ENCODE measurements at regions not wholly inside any gene's neighbourhood (a gene's known extent, or its start where the extent isn't known, plus 50 kb on each side); places are given as distances from the start of the nearest gene placed in this dataset.

- CTCF ChIA-PET = no interaction called here
- TF ChIP-seq BHLHE40 (IDR thresholded peaks at IDR 0.05; ENCODE audit: borderline replicate concordance) (no peak), ELF4 (IDR thresholded peaks at IDR 0.05) (no peak), TARDBP (IDR thresholded peaks at IDR 0.05) (no peak), ARNT (IDR thresholded peaks at IDR 0.05) (no peak), ZNF384 (IDR thresholded peaks at IDR 0.05) (no peak), FOXM1 (IDR thresholded peaks at IDR 0.05; ENCODE audit: borderline replicate concordance) (no peak), FOXA1 (IDR thresholded peaks at IDR 0.05) (no peak), L3MBTL2 (conservative IDR thresholded peaks at IDR 0.05) (no peak), SUZ12 (IDR thresholded peaks at IDR 0.05) (no peak), LEF1 (IDR thresholded peaks at IDR 0.05; ENCODE audit: borderline replicate concordance) (no peak), SP1 (IDR thresholded peaks at IDR 0.05) (no peak), HDGF (IDR thresholded peaks at IDR 0.05; ENCODE audit: borderline replicate concordance) (no peak), NFRKB (IDR thresholded peaks at IDR 0.05) (no peak), CTBP1 (IDR thresholded peaks at IDR 0.05; ENCODE audit: borderline replicate concordance) (no peak)
- TF ChIP-seq, protein P1, sequence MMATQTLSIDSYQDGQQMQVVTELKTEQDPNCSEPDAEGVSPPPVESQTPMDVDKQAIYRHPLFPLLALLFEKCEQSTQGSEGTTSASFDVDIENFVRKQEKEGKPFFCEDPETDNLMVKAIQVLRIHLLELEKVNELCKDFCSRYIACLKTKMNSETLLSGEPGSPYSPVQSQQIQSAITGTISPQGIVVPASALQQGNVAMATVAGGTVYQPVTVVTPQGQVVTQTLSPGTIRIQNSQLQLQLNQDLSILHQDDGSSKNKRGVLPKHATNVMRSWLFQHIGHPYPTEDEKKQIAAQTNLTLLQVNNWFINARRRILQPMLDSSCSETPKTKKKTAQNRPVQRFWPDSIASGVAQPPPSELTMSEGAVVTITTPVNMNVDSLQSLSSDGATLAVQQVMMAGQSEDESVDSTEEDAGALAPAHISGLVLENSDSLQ (IDR thresholded peaks at IDR 0.05) = no peak
- no peak for DNase-seq (ENCODE audit: extremely low spot score)
- POLR2A ChIA-PET = no interaction called here
Observed at GRCh38 chr2:134142341-134142738, 111.5 kb upstream of the MGAT5 start.

GRCh38 chr2:134142903-134143302, 111.0 kb upstream of the MGAT5 start:
- POLR2A ChIA-PET = no interaction called here
- CTCF ChIA-PET = no interaction called here
- TF ChIP-seq NFRKB (IDR thresholded peaks at IDR 0.05) (no peak), TARDBP (IDR thresholded peaks at IDR 0.05) (no peak), ELF4 (IDR thresholded peaks at IDR 0.05) (no peak)
- no peak for DNase-seq (ENCODE audit: extremely low spot score)

GRCh38 chr2:134143568-134143967, 110.3 kb upstream of the MGAT5 start:
- TF ChIP-seq, protein P1 (IDR thresholded peaks at IDR 0.05) = no peak
- no peak for TF ChIP-seq ELF4 (IDR thresholded peaks at IDR 0.05)
- TF ChIP-seq SP1 (IDR thresholded peaks at IDR 0.05) = no peak
- no peak for TF ChIP-seq FOXA1 (IDR thresholded peaks at IDR 0.05)
- TF ChIP-seq HDGF (IDR thresholded peaks at IDR 0.05; ENCODE audit: borderline replicate concordance) = no peak
- no peak for TF ChIP-seq CTBP1 (IDR thresholded peaks at IDR 0.05; ENCODE audit: borderline replicate concordance)
- TF ChIP-seq ARNT (IDR thresholded peaks at IDR 0.05) = no peak
- no peak for TF ChIP-seq ZNF384 (IDR thresholded peaks at IDR 0.05)
- TF ChIP-seq TARDBP (IDR thresholded peaks at IDR 0.05) = no peak
- TF ChIP-seq BHLHE40 (IDR thresholded peaks at IDR 0.05; ENCODE audit: borderline replicate concordance) = no peak
- no peak for TF ChIP-seq L3MBTL2 (conservative IDR thresholded peaks at IDR 0.05)
- TF ChIP-seq FOXK2 (IDR thresholded peaks at IDR 0.05) = no peak
- no peak for TF ChIP-seq SUZ12 (IDR thresholded peaks at IDR 0.05)
- no peak for TF ChIP-seq NFRKB (IDR thresholded peaks at IDR 0.05)
- no peak for TF ChIP-seq FOXM1 (IDR thresholded peaks at IDR 0.05; ENCODE audit: borderline replicate concordance)
- ChIA-PET POLR2A (no interaction called here), CTCF (no interaction called here)
- DNase-seq (ENCODE audit: extremely low spot score) = no peak

- CTCF ChIA-PET = no interaction called here
- TF ChIP-seq LEF1 (IDR thresholded peaks at IDR 0.05; ENCODE audit: borderline replicate concordance) = no peak
- no peak for TF ChIP-seq TARDBP (IDR thresholded peaks at IDR 0.05)
- TF ChIP-seq CTBP1 (IDR thresholded peaks at IDR 0.05; ENCODE audit: borderline replicate concordance) = no peak
- TF ChIP-seq, protein P1 (IDR thresholded peaks at IDR 0.05) = no peak
- POLR2A ChIA-PET = no interaction called here
- DNase-seq (ENCODE audit: extremely low spot score) = no peak
Observed at GRCh38 chr2:134144081-134144596, 109.7 kb upstream of the MGAT5 start.

DNA sequence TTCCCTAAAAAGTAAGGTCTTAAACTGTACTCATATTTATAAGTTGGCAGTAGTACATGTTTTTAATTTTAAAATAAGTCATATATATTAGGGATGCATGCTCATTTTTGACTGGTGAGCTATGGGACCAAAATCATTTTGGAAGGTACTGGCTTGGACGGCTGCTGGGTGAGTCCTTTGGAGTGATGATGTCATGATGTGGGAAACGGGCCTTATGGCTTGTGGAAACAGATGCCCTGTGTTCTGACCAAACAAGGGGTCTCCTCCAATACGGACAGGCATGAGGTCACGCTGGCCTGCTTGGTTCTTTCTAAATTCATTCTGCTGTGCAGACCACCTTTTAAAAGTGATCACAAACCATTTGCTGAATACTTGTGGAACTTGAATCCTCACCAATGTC, 109.2 kb upstream of the MGAT5 start:
- ChIA-PET CTCF (no interaction called here), POLR2A (no interaction called here)
- TF ChIP-seq NFRKB (IDR thresholded peaks at IDR 0.05) = no peak
- TF ChIP-seq L3MBTL2 (conservative IDR thresholded peaks at IDR 0.05) = no peak
- no peak for TF ChIP-seq TARDBP (IDR thresholded peaks at IDR 0.05)
- no peak for TF ChIP-seq SP1 (IDR thresholded peaks at IDR 0.05)
- TF ChIP-seq, protein P1 (IDR thresholded peaks at IDR 0.05) = no peak
- no peak for TF ChIP-seq SUZ12 (IDR thresholded peaks at IDR 0.05)
- no peak for TF ChIP-seq BHLHE40 (IDR thresholded peaks at IDR 0.05; ENCODE audit: borderline replicate concordance)
- TF ChIP-seq FOXA1 (IDR thresholded peaks at IDR 0.05) = no peak
- TF ChIP-seq FOXK2 (IDR thresholded peaks at IDR 0.05) = no peak
- no peak for TF ChIP-seq FOXM1 (IDR thresholded peaks at IDR 0.05; ENCODE audit: borderline replicate concordance)
- no peak for TF ChIP-seq ARNT (IDR thresholded peaks at IDR 0.05)
- TF ChIP-seq LEF1 (IDR thresholded peaks at IDR 0.05; ENCODE audit: borderline replicate concordance) = no peak
- TF ChIP-seq ELF4 (IDR thresholded peaks at IDR 0.05) = no peak
- DNase-seq (ENCODE audit: extremely low spot score) = no peak

- TF ChIP-seq CTBP1 (IDR thresholded peaks at IDR 0.05; ENCODE audit: borderline replicate concordance) = no peak
- no peak for TF ChIP-seq LEF1 (IDR thresholded peaks at IDR 0.05; ENCODE audit: borderline replicate concordance)
- TF ChIP-seq SUZ12 (IDR thresholded peaks at IDR 0.05) = no peak
- no peak for TF ChIP-seq FOXA1 (IDR thresholded peaks at IDR 0.05)
- no peak for TF ChIP-seq L3MBTL2 (conservative IDR thresholded peaks at IDR 0.05)
- TF ChIP-seq, protein P1 (IDR thresholded peaks at IDR 0.05) = no peak
- no peak for TF ChIP-seq BHLHE40 (IDR thresholded peaks at IDR 0.05; ENCODE audit: borderline replicate concordance)
- no peak for TF ChIP-seq FOXK2 (IDR thresholded peaks at IDR 0.05)
- no peak for TF ChIP-seq ARNT (IDR thresholded peaks at IDR 0.05)
- TF ChIP-seq ZNF384 (IDR thresholded peaks at IDR 0.05) = no peak
- no peak for TF ChIP-seq NFRKB (IDR thresholded peaks at IDR 0.05)
- TF ChIP-seq FOXM1 (IDR thresholded peaks at IDR 0.05; ENCODE audit: borderline replicate concordance) = no peak
- TF ChIP-seq HDGF (IDR thresholded peaks at IDR 0.05; ENCODE audit: borderline replicate concordance) = no peak
- TF ChIP-seq ELF4 (IDR thresholded peaks at IDR 0.05) = no peak
- no peak for TF ChIP-seq SP1 (IDR thresholded peaks at IDR 0.05)
- TF ChIP-seq TARDBP (IDR thresholded peaks at IDR 0.05) = no peak
- POLR2A ChIA-PET = no interaction called here
- no peak for DNase-seq (ENCODE audit: extremely low spot score)
- CTCF ChIA-PET = no interaction called here
Observed at GRCh38 chr2:134145519-134145918, 108.4 kb upstream of the MGAT5 start.
